Fibroblast of lung (primary cell): ENCODE measurements at regions not wholly inside any gene's neighbourhood (a gene's known extent, or its start where the extent isn't known, plus 50 kb on each side); places are given as distances from the start of the nearest gene placed in this dataset.

Source experiments
- CTCF ChIP-seq, 2 donors: IDR thresholded peaks in 1 of 2; conservative IDR thresholded peaks in 1 of 2; 1 replicate in 1 of 2; 2 replicates in 1 of 2; pipeline ENCODE4 v1.5.1; 2011 to 2012; ENCODE audit warnings: low read length in 2 of 2, control low read depth in 1 of 2, inconsistent platforms in 1 of 2, low read depth in 1 of 2, mild to moderate bottlenecking in 1 of 2
- EZH2 ChIP-seq: IDR thresholded peaks from 2 replicates; pipeline ENCODE4 v1.5.1; 2012; ENCODE audit warnings: low read length, control low read depth, mild to moderate bottlenecking; ENCODE audit errors: missing control alignments

- TF ChIP-seq CTCF (conservative IDR thresholded peaks at IDR 0.05 in 1 of 2, IDR thresholded peaks at IDR 0.05 in 1 of 2; ENCODE audit: low read depth in 1 of 2, low read length in 2 of 2) (no peak), EZH2 (no peak)
These were observed 437.9 kb downstream of the CHL1 start for GRCh38 chr3:634511-634910.
